ACC112 (cell line): ENCODE measurements at regions not wholly inside any gene's neighbourhood (a gene's known extent, or its start where the extent isn't known, plus 50 kb on each side); places are given as distances from the start of the nearest gene placed in this dataset.

ENCODE experiments used
- H2AFZ ChIP-seq: fragments of 200-600 bp; sonication (generic); one replicate; pipeline ENCODE4 v1.6.0; 2017; ENCODE audit warnings: antibody characterized with exemption, low read length; ENCODE audit not compliant: unreplicated experiment
- H3K27ac ChIP-seq: fragments of 200-600 bp; sonication (generic); 2 replicates; pipeline ENCODE4 v1.5.1; 2014; ENCODE audit warnings: low read depth, mild to moderate bottlenecking, antibody characterized with exemption, low read length, moderate library complexity
- H3K27me3 ChIP-seq: fragments of 200-600 bp; sonication (generic); 2 replicates; pipeline ENCODE4 v1.6.1; 2014; ENCODE audit warnings: mild to moderate bottlenecking, antibody characterized with exemption, low read length, moderate library complexity, mixed read lengths; ENCODE audit not compliant: insufficient read depth
- H3K36me3 ChIP-seq: fragments of 200-600 bp; sonication (generic); 2 replicates; pipeline ENCODE4 v1.6.1; 2016; ENCODE audit warnings: mild to moderate bottlenecking, antibody characterized with exemption, low read length, moderate library complexity, mixed read lengths; ENCODE audit not compliant: insufficient read depth
- H3K4me1 ChIP-seq: fragments of 200-600 bp; sonication (generic); one replicate; pipeline ENCODE4 v1.6.1; 2016; ENCODE audit warnings: low read length, mixed read lengths; ENCODE audit not compliant: insufficient read depth, unreplicated experiment, control insufficient read depth
- H3K4me3 ChIP-seq: fragments of 200-600 bp; sonication (generic); 2 replicates; pipeline ENCODE4 v1.5.1; 2014; ENCODE audit warnings: mild to moderate bottlenecking, low read depth, low read length
- H3K79me2 ChIP-seq: fragments of 200-600 bp; sonication (generic); one replicate; pipeline ENCODE4 v1.6.0; 2016; ENCODE audit warnings: low read length; ENCODE audit not compliant: control insufficient read depth, unreplicated experiment, insufficient read depth

GRCh38 chr6:126447367-126447766 lies 107.5 kb downstream of the CENPW start:
- Histone ChIP-seq H3K79me2 (no peaks in the 10 kb centered on the region), H3K4me1 (peaks cover 9% of the 10 kb centered on the region), H3K27ac (no peak overlapping the region), H3K36me3 (no peaks in the 10 kb centered on the region), H2AFZ (no peak overlapping the region), H3K27me3 (no peaks in the 10 kb centered on the region), H3K4me3 (no peak overlapping the region)

GRCh38 chr6:126461045-126461444 lies 121.1 kb downstream of the CENPW start:
- H3K4me3 ChIP-seq, result no peak overlapping the region
- no peaks in the 10 kb centered on the region for H3K4me1 ChIP-seq
- H3K79me2 ChIP-seq, result no peaks in the 10 kb centered on the region
- no peaks in the 10 kb centered on the region for H3K36me3 ChIP-seq
- H3K27ac ChIP-seq, result no peak overlapping the region
- H2AFZ ChIP-seq, result no peak overlapping the region
- no peaks in the 10 kb centered on the region for H3K27me3 ChIP-seq

- no peaks in the 10 kb centered on the region for H3K36me3 ChIP-seq
- no peaks in the 10 kb centered on the region for H3K79me2 ChIP-seq
- H2AFZ ChIP-seq, result no peak overlapping the region
- no peak overlapping the region for H3K27ac ChIP-seq
- no peaks in the 10 kb centered on the region for H3K4me1 ChIP-seq
- H3K4me3 ChIP-seq, result no peak overlapping the region
- H3K27me3 ChIP-seq, result no peaks in the 10 kb centered on the region
These were observed 124.3 kb downstream of the CENPW start for GRCh38 chr6:126464245-126464644.

GRCh38 chr6:126475449-126475848 lies 135.5 kb downstream of the CENPW start:
- Histone ChIP-seq H3K79me2 (no peaks in the 10 kb centered on the region), H2AFZ (no peak overlapping the region), H3K4me3 (no peak overlapping the region), H3K27me3 (no peaks in the 10 kb centered on the region), H3K27ac (no peak overlapping the region), H3K36me3 (no peaks in the 10 kb centered on the region), H3K4me1 (no peaks in the 10 kb centered on the region)

GRCh38 chr6:126477678-126478077 lies 137.8 kb downstream of the CENPW start:
- no peaks in the 10 kb centered on the region for H3K27me3 ChIP-seq
- H3K36me3 ChIP-seq, result no peaks in the 10 kb centered on the region
- no peak overlapping the region for H2AFZ ChIP-seq
- no peaks in the 10 kb centered on the region for H3K4me1 ChIP-seq
- H3K79me2 ChIP-seq, result no peaks in the 10 kb centered on the region
- H3K27ac ChIP-seq, result no peak overlapping the region
- no peak overlapping the region for H3K4me3 ChIP-seq

DNA sequence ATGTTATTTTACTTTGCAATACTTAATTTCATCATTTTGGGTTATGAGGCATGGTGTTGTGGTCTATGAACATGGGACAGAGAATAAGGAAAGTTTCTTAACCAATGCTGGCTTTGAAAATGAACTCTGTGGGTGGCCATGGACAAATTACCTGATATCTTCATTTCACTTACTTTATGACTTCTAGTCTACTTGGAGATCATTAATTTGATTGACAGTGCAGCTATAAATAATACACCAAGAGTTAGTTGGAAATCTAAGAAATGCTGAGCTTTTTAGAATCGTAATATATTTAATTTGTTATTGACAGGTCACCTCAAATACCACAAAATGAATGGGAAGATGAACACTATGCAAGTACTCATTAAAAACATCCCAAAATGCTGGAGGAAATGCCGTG lies 140.4 kb downstream of the CENPW start:
- Histone ChIP-seq H3K4me3 (no peak overlapping the region), H3K36me3 (no peaks in the 10 kb centered on the region), H3K27ac (no peak overlapping the region), H2AFZ (no peak overlapping the region), H3K4me1 (no peaks in the 10 kb centered on the region), H3K27me3 (no peaks in the 10 kb centered on the region), H3K79me2 (no peaks in the 10 kb centered on the region)

DNA sequence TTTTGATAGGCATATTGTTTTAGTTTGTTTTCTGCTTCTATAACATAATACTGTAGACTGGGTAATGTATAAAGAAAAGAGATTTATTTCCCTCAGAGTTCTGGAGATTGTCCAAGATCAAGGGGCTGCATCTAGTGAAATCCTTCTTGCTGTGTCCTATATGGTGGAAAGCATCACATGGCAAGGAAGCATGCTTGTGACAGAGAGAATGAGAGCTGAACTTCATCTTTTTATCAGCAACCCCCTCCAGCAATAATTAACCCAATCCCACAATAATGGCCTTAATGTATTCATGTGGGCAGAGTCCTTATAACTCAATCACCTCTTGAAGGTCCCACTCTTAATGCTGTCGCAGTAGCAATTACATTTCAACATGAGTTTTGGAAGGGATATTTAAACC lies 141.4 kb downstream of the CENPW start:
- Histone ChIP-seq H3K79me2 (no peaks in the 10 kb centered on the region), H3K27ac (no peak overlapping the region), H2AFZ (no peak overlapping the region)

DNA sequence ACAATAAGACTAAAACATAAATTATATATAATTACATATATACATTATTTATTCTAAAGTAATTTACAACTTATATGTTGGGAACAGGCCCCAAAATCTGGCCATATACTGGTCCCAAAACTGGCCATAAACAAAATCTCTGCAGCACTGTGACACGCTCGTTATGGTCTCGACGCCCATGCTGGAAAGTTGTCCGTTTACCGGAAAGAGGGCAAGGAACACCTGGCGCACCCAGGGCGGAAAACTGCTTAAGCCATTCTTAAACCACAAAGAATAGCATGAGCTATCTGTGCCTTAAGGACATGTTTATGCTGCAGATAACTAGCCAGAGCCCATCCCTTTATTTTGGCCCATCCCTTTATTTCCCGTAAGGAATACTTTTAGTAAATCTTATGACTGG lies 164.9 kb downstream of the CENPW start:
- no peaks in the 10 kb centered on the region for H3K4me1 ChIP-seq
- no peak overlapping the region for H3K27ac ChIP-seq
- no peaks in the 10 kb centered on the region for H3K36me3 ChIP-seq
- H3K27me3 ChIP-seq, result no peaks in the 10 kb centered on the region
- H3K4me3 ChIP-seq, result no peak overlapping the region
- no peak overlapping the region for H2AFZ ChIP-seq
- H3K79me2 ChIP-seq, result no peaks in the 10 kb centered on the region

More for the DNA sequence above, 141.4 kb downstream of the CENPW start:
- no peaks in the 10 kb centered on the region for H3K27me3 ChIP-seq
- H3K4me3 ChIP-seq, result no peak overlapping the region
- H3K4me1 ChIP-seq, result no peaks in the 10 kb centered on the region
- no peaks in the 10 kb centered on the region for H3K36me3 ChIP-seq

- no peaks in the 10 kb centered on the region for H3K36me3 ChIP-seq
- no peak overlapping the region for H3K27ac ChIP-seq
- H2AFZ ChIP-seq, result no peak overlapping the region
- no peaks in the 10 kb centered on the region for H3K4me1 ChIP-seq
- H3K4me3 ChIP-seq, result no peak overlapping the region
- H3K79me2 ChIP-seq, result no peaks in the 10 kb centered on the region
- H3K27me3 ChIP-seq, result no peaks in the 10 kb centered on the region
These were observed 173.3 kb downstream of the CENPW start for GRCh38 chr6:126513198-126513597.

- Histone ChIP-seq H3K4me1 (no peaks in the 10 kb centered on the region), H3K79me2 (no peaks in the 10 kb centered on the region), H3K27me3 (no peaks in the 10 kb centered on the region), H2AFZ (no peak overlapping the region), H3K27ac (no peak overlapping the region), H3K4me3 (no peak overlapping the region), H3K36me3 (no peaks in the 10 kb centered on the region)
These were observed 176.5 kb downstream of the CENPW start for GRCh38 chr6:126516411-126516810.

- H3K27ac ChIP-seq, result no peak overlapping the region
- H3K79me2 ChIP-seq, result no peaks in the 10 kb centered on the region
- no peaks in the 10 kb centered on the region for H3K4me1 ChIP-seq
- H3K4me3 ChIP-seq, result no peak overlapping the region
- H3K27me3 ChIP-seq, result no peaks in the 10 kb centered on the region
- no peak overlapping the region for H2AFZ ChIP-seq
- H3K36me3 ChIP-seq, result no peaks in the 10 kb centered on the region
These were observed 185.0 kb downstream of the CENPW start for GRCh38 chr6:126524811-126525326.
